ENCODE measurements at regions not wholly inside any gene's neighbourhood (a gene's known extent, or its start where the extent isn't known, plus 50 kb on each side); places are given as distances from the start of the nearest gene placed in this dataset.

DNA sequence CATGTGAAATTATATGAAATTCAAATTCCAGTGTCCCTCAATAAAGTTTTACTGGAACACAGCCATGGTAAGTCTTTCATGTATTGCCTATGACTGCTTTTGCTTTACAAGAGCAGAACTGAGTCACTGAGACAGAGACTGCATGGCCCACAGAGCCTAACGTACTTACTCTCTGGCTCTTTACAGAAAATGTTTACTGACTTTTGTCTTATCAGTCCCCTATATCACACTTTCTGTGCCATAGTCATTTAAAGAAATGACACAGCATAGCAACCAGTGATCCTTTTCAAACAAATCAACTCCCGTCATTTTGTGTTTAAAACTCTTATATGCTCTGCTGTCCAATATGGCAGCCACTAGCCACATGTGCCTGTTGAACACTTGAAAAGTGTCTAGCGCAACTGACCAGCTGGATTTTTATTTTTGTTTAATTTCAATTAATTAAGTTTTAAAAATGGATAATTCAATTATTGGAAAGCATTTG lies 129.7 kb upstream of the CDIN1 start (continued):
- TF ChIP-seq, protein P1, sequence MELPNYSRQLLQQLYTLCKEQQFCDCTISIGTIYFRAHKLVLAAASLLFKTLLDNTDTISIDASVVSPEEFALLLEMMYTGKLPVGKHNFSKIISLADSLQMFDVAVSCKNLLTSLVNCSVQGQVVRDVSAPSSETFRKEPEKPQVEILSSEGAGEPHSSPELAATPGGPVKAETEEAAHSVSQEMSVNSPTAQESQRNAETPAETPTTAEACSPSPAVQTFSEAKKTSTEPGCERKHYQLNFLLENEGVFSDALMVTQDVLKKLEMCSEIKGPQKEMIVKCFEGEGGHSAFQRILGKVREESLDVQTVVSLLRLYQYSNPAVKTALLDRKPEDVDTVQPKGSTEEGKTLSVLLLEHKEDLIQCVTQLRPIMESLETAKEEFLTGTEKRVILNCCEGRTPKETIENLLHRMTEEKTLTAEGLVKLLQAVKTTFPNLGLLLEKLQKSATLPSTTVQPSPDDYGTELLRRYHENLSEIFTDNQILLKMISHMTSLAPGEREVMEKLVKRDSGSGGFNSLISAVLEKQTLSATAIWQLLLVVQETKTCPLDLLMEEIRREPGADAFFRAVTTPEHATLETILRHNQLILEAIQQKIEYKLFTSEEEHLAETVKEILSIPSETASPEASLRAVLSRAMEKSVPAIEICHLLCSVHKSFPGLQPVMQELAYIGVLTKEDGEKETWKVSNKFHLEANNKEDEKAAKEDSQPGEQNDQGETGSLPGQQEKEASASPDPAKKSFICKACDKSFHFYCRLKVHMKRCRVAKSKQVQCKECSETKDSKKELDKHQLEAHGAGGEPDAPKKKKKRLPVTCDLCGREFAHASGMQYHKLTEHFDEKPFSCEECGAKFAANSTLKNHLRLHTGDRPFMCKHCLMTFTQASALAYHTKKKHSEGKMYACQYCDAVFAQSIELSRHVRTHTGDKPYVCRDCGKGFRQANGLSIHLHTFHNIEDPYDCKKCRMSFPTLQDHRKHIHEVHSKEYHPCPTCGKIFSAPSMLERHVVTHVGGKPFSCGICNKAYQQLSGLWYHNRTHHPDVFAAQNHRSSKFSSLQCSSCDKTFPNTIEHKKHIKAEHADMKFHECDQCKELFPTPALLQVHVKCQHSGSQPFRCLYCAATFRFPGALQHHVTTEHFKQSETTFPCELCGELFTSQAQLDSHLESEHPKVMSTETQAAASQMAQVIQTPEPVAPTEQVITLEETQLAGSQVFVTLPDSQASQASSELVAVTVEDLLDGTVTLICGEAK (IDR thresholded peaks at IDR 0.05), result peak; percentile 91
- TF ChIP-seq, protein P1 (CRISPR knock-in tag; IDR thresholded peaks at IDR 0.05), result peak; percentile 82
- TF ChIP-seq L3MBTL2 (IDR thresholded peaks at IDR 0.05), result peak; percentile 24; the same call in 1 of the 2 replicates
- no peak for TF ChIP-seq E2F3 (CRISPR knock-in tag; IDR thresholded peaks at IDR 0.05)
- TF ChIP-seq, protein P2, sequence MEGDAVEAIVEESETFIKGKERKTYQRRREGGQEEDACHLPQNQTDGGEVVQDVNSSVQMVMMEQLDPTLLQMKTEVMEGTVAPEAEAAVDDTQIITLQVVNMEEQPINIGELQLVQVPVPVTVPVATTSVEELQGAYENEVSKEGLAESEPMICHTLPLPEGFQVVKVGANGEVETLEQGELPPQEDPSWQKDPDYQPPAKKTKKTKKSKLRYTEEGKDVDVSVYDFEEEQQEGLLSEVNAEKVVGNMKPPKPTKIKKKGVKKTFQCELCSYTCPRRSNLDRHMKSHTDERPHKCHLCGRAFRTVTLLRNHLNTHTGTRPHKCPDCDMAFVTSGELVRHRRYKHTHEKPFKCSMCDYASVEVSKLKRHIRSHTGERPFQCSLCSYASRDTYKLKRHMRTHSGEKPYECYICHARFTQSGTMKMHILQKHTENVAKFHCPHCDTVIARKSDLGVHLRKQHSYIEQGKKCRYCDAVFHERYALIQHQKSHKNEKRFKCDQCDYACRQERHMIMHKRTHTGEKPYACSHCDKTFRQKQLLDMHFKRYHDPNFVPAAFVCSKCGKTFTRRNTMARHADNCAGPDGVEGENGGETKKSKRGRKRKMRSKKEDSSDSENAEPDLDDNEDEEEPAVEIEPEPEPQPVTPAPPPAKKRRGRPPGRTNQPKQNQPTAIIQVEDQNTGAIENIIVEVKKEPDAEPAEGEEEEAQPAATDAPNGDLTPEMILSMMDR (IDR thresholded peaks at IDR 0.05 in 2 of 3, conservative IDR thresholded peaks at IDR 0.05 in 1 of 3; ENCODE audit: insufficient read depth in 2 of 3, low read depth in 1 of 3, low read length in 3 of 3), result no peak
- TF ChIP-seq ZNF444 (CRISPR knock-in tag; IDR thresholded peaks at IDR 0.05), result no peak
- TF ChIP-seq RAD51 (IDR thresholded peaks at IDR 0.05; ENCODE audit: borderline replicate concordance, low read depth), result no peak
- TF ChIP-seq, protein P3, sequence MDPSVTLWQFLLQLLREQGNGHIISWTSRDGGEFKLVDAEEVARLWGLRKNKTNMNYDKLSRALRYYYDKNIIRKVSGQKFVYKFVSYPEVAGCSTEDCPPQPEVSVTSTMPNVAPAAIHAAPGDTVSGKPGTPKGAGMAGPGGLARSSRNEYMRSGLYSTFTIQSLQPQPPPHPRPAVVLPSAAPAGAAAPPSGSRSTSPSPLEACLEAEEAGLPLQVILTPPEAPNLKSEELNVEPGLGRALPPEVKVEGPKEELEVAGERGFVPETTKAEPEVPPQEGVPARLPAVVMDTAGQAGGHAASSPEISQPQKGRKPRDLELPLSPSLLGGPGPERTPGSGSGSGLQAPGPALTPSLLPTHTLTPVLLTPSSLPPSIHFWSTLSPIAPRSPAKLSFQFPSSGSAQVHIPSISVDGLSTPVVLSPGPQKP (CRISPR knock-in tag; IDR thresholded peaks at IDR 0.05), result no peak
- TF ChIP-seq, protein P4, sequence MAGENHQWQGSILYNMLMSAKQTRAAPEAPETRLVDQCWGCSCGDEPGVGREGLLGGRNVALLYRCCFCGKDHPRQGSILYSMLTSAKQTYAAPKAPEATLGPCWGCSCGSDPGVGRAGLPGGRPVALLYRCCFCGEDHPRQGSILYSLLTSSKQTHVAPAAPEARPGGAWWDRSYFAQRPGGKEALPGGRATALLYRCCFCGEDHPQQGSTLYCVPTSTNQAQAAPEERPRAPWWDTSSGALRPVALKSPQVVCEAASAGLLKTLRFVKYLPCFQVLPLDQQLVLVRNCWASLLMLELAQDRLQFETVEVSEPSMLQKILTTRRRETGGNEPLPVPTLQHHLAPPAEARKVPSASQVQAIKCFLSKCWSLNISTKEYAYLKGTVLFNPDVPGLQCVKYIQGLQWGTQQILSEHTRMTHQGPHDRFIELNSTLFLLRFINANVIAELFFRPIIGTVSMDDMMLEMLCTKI (IDR thresholded peaks at IDR 0.05; ENCODE audit: partially characterized antibody), result no peak
- TF ChIP-seq, protein P5, sequence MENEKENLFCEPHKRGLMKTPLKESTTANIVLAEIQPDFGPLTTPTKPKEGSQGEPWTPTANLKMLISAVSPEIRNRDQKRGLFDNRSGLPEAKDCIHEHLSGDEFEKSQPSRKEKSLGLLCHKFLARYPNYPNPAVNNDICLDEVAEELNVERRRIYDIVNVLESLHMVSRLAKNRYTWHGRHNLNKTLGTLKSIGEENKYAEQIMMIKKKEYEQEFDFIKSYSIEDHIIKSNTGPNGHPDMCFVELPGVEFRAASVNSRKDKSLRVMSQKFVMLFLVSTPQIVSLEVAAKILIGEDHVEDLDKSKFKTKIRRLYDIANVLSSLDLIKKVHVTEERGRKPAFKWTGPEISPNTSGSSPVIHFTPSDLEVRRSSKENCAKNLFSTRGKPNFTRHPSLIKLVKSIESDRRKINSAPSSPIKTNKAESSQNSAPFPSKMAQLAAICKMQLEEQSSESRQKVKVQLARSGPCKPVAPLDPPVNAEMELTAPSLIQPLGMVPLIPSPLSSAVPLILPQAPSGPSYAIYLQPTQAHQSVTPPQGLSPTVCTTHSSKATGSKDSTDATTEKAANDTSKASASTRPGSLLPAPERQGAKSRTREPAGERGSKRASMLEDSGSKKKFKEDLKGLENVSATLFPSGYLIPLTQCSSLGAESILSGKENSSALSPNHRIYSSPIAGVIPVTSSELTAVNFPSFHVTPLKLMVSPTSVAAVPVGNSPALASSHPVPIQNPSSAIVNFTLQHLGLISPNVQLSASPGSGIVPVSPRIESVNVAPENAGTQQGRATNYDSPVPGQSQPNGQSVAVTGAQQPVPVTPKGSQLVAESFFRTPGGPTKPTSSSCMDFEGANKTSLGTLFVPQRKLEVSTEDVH (IDR thresholded peaks at IDR 0.05; ENCODE audit: low read depth, partially characterized antibody), result no peak
- TF ChIP-seq MECOM (CRISPR knock-in tag; IDR thresholded peaks at IDR 0.05), result no peak
